ENCODE measurements at regions not wholly inside any gene's neighbourhood (a gene's known extent, or its start where the extent isn't known, plus 50 kb on each side); places are given as distances from the start of the nearest gene placed in this dataset.

GRCh38 chr5:135218486-135218755 is 180.6 kb downstream of the MACROH2A1 start:
- DNase-seq, result no peak

DNA sequence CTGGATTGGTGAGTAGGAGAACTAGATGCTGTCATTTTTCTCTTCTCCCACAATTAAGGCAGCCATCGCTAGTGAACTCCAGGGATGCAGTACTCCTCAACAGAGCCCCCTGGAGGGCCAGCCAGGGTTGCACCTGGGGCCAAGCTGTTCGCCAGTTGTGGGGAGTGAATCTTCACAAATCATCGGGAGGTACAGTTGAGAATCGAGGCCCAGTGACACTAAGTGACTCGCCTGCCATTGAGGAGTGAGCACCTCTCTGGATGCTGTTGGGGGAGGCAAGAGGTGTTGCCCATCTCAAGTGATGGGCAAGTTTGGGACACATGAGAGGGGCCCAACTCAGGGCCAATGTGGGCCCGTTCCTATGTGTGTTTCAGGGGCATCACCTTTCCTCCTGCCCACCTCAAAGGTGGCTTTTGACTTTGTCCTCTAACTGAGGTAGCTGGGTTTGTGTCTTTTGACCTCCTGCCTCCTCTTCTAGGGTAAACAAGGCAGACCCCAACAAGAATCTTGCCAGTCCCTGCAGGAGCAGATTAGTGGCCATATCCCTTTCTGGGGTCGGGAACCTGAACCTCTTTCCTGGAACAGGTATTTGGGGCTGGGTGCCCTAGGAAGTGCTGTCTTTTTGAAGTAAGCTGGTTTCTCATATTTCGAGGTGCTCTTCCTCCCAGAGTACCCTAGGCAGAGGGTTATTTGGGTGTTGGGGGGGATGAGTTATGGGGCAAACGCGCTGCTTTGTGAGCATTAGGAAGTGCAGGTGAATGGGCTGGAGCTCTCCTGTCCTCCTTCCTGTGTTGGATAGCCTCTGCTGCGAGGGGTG is 181.2 kb downstream of the MACROH2A1 start:
- no peak for DNase-seq

DNA sequence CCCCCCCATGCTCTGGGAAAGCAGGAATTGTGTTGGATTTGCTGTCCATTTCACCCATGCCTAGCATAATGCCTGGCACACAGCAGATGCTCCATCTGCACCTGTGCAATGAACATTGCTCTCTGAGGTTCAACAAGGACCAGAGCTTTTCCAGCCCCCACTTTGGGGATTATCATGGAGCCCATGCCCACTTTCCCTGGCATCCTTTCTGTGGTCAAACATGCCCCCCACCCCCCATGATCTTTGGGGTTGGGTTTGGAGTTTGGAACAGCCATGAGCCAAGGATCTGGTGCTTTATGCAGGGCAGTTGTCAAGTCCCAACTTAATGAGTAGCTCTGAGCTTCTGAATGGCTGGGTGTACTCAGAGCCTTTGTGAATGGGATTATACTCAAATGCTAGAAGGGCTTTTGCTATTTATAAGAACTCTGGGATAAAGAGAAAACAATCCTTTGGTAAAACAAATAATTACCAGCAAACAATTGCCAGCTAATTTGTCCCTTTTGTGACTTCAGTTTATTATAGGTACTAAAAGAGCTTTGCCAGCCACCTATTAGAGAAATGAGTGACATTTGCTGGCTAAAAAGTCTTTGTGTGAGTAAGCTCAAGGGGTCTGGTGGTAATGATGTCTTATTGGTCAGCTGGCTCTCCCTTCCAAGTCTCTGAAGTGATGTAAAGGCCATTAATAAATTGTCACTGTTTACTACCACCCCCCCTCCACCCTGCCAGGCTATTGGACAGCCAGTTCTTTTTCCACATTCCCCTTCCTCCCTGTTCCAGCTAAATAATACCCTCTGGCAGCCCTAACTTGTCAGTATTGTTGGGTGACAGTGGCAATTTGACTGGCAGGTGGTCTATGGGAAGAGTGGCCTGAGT is 182.3 kb downstream of the MACROH2A1 start:
- no peak for DNase-seq

GRCh38 chr5:135215617-135216470 is 181.8 kb upstream of the PITX1 start:
- DNase-seq, result no peak

DNA sequence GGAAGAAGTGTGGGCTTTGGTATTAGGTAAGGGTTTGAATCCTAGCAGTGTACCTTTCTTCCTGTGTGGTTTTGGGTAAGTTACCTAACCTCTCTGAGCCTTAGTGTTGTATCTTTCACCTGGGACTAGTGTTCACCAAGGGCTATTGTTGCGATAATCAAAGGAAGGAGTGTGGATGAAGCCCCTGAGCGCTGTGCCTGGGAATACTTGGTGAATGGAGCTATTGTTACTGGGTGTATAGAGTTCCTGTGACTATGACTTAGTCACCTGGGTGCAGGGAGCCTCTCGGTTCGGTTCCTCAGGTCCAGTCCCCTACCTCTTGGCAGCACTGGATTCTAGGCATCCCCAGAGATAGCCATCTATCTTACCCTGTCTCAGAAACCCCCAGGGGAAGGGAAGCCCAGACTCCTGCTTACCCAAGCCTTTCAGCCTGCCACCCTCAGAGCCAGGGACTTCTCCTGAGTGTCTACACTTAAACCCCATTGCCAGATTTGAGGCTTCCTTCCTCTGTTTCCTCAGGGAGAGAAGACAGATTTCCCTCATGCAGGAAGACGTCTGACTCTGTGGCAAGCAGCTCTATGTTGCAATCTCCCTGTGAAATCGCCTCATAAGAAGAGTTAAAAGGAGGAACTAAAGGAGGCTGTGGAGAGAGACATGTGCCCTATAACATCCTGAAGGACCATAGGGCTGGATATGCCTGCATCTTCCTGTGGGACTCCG is 181.0 kb upstream of the PITX1 start:
- DNase-seq, result no peak

- DNase-seq, result no peak
Observed at GRCh38 chr5:135213466-135214239, 179.6 kb upstream of the PITX1 start.

DNA sequence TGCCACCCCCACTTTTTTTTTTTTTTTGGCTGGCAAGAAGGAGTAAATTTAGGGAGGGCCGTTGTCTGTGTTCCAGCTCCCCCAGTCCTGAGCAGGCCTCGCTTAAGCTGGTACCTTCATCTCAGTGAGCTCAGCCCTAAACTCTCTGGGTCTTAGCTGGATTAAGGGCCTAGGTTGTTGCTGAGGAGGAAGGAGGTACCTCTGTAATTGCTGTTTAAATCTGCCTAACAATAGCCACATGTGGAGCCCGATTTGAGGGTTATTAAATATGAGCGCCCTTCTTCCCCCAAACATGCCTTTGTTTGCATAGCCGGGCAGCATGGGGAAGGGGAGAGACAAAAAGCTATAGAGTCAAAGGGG is 179.0 kb upstream of the PITX1 start:
- DNase-seq, result no peak

DNA sequence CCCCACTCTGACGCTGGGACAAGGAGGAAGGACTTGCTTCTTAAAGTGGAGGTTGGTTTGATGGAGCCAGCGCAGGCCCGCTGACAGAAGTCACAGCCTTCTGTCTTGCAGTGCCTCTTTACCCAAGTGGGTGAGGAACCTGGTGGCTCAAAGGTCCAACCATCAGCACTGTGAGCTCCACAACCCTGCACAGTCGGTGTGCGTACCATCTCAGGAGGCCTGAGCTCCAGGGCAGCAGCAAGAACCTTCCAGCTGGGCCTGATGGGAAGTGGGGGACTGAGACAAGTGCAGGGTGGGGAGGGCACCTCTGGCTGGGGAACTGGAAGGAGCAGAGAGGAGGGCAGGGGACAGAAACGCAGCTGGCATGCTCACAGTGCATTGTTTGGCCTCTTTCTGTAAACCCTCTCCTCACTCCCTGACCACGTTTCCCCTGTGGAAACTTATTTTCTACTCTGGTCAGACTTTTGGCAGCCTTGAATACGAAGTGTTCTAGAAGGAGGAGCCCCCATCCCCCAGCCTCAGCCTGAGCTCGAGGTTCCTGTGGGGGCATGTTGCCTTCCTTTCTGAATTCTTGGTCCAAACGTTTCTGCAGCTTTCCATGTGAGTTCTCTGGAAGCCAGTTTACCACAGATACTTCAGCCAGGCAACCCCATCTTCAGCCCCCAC is 178.5 kb upstream of the PITX1 start:
- DNase-seq, result peak; percentile 35

DNA sequence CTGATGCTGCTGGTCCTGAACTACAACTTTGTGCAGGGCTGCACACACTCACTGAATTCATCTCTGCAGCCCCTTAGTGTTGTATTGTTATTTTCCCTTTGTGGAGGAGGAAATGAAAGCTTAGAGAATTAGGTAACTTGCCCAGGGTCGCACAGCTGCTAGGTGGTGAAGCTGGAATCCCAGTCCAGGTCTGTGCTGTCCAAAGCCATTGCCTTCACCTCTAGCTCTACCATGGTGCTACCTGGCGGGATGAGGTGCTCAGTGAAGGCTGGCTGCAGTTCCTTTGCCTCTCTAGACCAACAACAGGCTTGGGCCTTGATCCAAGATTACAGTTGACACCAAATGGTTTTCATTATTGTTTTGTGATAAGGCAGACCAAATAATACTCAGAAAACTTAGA is 177.8 kb upstream of the PITX1 start:
- DNase-seq, result no peak

DNA sequence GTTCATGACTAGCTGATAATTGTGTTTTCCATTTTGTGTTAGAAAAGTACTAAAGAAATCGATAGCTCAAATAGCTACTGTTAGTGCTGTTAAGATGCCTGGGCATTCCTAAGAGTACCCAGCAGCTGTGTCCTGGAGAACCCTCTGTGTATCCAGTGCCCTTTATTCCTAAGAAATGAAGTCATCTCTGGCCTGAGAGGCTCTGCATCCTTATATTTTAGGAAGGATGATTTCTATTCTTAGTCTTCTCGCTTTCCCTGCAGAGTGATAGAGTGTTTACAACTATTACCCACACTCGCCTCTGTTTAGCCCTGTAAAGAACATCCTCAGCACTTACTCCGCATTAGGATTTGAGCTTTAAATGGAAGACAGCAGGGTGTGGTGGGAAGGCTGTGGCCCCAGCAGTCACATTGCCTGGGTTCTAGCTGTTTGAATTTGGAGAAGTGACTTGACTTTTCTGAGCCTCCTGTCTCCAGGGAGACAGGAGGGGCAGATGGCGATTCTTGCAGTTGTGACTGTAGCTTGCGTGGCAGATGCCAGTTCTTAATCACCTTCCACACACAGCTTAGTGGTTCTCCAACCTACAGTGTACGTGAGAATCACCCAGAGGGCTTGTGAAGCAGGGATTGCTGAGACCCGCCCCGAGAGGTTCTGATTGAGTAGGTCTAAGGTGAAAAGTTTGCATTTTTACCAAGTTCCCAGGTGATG is 177.2 kb upstream of the PITX1 start:
- DNase-seq, result peak; percentile 68

DNA sequence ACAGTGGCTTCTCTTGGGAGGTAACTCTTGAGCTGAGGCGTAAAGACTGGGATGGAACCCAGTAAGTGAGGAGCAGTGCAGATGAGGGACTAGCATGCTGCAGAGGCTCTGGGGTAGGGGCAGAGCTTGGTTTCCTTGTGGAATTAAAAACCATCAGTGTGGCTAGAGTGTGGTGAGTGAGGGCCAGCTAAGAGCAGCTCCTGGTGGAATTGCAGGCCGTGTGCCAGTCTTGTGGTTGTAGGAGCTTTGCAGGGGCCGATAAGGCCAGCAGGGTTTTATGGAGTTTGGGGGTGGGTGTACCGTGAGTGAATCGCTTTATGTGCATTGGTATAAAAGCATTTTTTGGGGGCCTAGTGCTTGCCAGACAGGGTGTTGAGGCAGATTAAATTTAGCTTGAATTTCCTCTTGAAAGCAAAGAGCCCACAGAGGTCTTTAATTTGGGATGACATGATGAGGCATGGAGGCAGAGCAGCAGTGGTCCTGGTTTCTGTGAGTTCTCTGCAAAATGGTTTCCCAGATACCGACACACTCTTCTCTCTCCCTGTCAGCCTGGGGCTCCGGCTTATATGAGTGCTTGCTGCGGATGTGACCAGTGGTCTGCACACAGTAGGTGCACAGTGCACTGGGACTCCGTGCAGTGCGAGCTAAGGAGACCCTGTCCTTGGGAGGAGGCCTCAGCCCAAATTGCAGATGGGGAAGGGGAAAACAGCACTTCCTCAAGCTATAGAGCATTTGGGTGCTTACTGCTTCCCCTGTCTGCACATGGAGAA is 176.4 kb upstream of the PITX1 start:
- no peak for DNase-seq

DNA sequence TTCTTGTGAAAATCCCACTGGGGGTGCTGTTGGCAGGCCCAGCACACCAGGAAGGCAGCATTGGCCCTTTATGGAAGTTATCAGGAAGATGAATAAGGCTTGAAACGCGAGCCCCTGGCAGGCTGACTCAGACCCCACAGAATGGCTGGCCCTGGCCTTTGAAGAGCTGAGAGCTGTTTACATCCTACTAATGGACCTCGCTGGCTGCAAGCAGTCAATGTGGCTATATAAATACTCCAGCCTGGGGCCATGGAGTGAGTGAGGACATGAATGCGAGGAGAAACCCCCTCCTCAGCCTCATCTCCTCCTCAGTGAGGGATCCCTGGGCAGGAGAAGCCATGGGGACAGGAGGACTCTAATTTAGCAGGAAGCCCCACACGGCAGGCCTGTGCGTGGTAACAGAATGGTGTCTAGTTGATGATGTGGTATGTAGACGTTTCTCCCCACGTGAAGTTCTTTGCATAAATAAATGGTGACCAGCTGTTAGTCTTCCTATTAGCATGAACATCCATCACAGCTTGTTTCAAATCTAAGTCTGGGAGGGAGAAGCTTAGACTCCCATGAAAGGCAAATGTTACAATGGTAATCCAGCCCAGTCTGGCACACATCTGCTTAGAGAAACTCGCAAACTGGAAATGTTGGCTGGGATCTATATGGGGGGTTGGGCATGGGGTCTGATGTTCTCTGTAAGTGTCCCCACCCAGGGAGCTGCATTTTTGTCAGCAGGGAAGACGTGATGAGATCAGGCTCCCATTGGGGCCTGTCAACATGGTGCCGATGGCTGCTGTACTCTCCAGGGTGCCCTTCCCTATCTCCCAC is 175.1 kb upstream of the PITX1 start:
- DNase-seq, result peak; percentile 73

DNA sequence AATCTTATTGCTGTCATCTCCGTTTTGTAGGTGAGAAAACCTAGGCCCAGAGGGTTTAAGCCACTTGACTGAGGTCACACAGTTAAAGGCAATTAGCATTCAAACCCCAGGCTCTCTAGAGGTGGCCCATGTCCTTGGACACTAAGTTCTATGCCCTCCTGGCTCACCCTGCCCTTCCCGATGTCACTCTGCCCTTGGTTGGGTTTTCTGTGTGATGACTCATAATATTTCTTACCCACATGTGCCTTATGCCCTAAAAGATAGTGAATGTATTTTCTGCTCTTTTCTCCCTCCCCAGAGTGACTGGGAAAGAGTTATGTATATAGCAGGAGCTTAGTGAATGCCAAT is 174.5 kb upstream of the PITX1 start:
- DNase-seq, result no peak

DNA sequence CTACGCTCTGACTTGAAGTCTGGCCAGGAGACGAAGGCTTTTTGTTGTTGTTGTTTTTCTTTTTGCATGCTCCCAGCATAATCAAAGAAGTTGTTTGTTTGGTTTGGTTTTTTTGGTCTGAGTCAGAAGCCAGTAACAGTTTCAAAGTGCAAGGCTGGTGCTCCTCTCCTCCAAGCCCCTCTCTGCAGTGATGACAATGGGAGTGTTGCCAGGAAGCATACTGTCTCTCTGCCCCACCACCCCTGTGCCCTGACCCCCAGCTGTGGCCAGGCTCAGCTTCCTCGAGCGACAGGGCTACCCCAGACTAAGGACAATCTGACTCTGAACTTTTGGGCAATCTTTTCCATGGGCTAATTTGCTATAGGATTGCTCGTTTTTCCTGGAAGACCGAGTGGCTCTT is 173.8 kb upstream of the PITX1 start:
- no peak for DNase-seq

DNA sequence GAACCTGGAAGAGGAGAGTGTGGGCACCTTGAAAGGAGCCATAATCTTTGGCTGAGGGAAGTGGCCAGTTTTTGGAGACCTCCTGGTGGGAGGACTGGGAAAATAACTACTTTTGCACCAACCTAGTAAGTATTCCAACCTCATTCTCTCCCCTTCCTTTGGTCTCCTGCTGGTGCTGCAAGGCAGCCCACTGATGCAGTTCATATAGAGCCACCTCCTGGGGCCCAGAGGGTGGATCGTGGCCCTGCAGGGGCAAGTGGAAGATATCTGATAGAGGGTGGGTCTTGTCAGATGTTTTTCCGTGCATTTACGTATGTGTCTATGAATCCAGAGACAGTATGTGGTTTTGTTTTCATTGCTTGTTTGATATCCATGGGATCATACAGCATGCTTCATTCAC is 172.8 kb upstream of the PITX1 start:
- no peak for DNase-seq

DNA sequence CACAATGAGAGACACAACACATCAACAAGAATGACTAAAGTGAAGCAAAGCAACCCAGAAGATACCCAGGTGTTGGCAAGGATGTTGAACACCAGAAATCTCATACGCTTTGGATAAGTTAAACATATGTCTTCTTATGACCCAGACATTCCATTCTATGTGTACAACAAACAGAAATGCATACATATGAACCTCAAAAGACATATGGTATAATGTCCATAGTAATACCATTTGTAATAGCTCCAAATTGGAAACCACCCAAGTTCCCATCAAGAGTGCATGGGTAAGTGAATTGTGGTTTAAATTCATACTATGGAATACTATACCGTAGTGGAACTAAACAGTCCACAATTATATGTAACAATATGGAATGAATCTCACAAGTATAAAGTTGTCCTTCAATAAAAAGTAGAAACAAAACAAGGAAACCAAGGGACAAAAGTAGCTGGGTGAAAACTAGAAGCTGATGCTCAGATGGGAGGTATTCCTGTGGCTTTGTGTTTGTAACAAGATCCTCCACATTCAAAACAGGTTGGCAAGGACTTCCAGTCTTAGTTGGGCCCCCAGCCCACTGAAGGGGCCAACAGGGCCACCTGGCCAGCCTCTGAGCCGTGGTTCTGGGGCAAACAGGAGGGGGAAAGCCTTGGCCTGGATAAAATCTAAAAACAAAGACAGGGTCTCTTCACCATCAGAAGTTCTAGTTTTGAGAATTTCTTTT is 171.8 kb upstream of the PITX1 start:
- DNase-seq, result peak; percentile 76

GRCh38 chr5:135204151-135204600 is 170.1 kb upstream of the PITX1 start:
- DNase-seq, result no peak

DNA sequence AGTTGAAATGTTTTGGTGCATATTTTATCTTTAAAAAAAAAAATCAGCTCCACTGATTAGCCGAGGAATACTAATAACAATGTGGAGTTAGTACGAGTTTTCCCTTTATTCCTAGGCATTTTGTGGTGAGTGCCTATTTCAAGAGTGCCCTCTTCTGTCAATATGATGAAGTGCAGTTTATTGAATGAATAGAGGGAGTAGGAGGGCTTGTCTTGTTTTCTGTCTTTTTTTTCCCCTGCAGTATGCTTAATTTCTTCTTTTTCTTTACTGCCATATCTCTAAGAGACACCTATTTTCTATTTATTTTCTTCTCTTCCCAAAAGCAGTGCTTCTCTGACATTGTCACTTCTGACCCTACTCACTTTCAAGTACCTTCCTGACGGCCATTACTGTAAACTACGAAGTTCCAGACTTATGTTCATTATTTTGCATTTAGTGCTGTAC is 169.6 kb upstream of the PITX1 start:
- no peak for DNase-seq

Measured in tongue (tissue), 1 donor.